MCF 10A (cell line): ENCODE measurements at regions not wholly inside any gene's neighbourhood (a gene's known extent, or its start where the extent isn't known, plus 50 kb on each side); places are given as distances from the start of the nearest gene placed in this dataset.
"Not testable (repeated sequence)": the region's sequence is repeated elsewhere in the genome, so short reads cannot be mapped to it uniquely, and the experiment has no call there.

Experiments
- BruUV-seq: library from RNA; stranded (reverse); fragments of 400-500 nt; replicated peaks from 2 replicates; lab custom pipeline; 2021; lab: Mats Ljungman, UMichigan
- CTCF ChIA-PET: fragments of 300-600 bp; sonication (Branson Sonifier 250); formaldehyde crosslinking; extraction: SDS; loops from one replicate; lab custom pipeline; 2021; ENCODE audit warnings: antibody characterized with exemption, inconsistent platforms; lab: Yijun Ruan, JAX
- POLR2A ChIA-PET: fragments of 300-600, 350-650 bp; sonication (Branson Sonifier 250); formaldehyde crosslinking; extraction: SDS; loops from one replicate; lab custom pipeline; 2020; ENCODE audit warnings: antibody characterized with exemption, inconsistent platforms; lab: Yijun Ruan, JAX
- DNase-seq: peaks from one replicate; pipeline ENCODE4 v3.0.0-alpha.2; 2018; ENCODE audit not compliant: unreplicated experiment
- H3K27ac Mint-ChIP-seq: one replicate; pipeline ENCODE4 v1.8.0; 2022; ENCODE audit warnings: mild to moderate bottlenecking, low read depth, mixed read lengths; ENCODE audit not compliant: unreplicated experiment
- H3K27me3 Mint-ChIP-seq: one replicate; pipeline ENCODE4 v1.8.0; 2022; ENCODE audit warnings: mixed read lengths; ENCODE audit not compliant: insufficient read depth, unreplicated experiment
- H3K36me3 Mint-ChIP-seq: one replicate; pipeline ENCODE4 v1.8.0; 2022; ENCODE audit warnings: mild to moderate bottlenecking, moderate library complexity, mixed read lengths; ENCODE audit not compliant: insufficient read depth, unreplicated experiment
- H3K4me1 Mint-ChIP-seq: one replicate; pipeline ENCODE4 v1.8.0; 2022; ENCODE audit warnings: mixed read lengths; ENCODE audit not compliant: insufficient read depth, unreplicated experiment
- H3K4me3 Mint-ChIP-seq: one replicate; pipeline ENCODE4 v1.8.0; 2022; ENCODE audit warnings: mild to moderate bottlenecking, moderate library complexity, mixed read lengths; ENCODE audit not compliant: unreplicated experiment
- H3K9me3 Mint-ChIP-seq: one replicate; pipeline ENCODE4 v1.8.0; 2022; ENCODE audit warnings: mixed read lengths; ENCODE audit not compliant: unreplicated experiment
- CTCF ChIP-seq: fragments of 200-600 bp; IDR thresholded peaks from one replicate; pipeline ENCODE4 v1.8.0; 2022; ENCODE audit warnings: antibody characterized with exemption, mild to moderate bottlenecking; ENCODE audit not compliant: unreplicated experiment
- intact Hi-C: fragments of 100-400 bp; cut with micrococcal nuclease; formaldehyde crosslinking; loops from 2 replicates; pipeline ENCODE4 v1.14.1; 2022

GRCh38 chr2:58476556-58476955 lies 235.4 kb upstream of the FANCL start:
- no peaks in the 10 kb centered on the region for H3K36me3 Mint-ChIP-seq
- no TSS peak for BruUV-seq
- intact Hi-C loops, result no loop called here
- no peaks in the 10 kb centered on the region for H3K9me3 Mint-ChIP-seq
- TF ChIP-seq CTCF, result no peak
- H3K4me1 Mint-ChIP-seq, result no peaks in the 10 kb centered on the region
- H3K4me3 Mint-ChIP-seq, result no peak overlapping the region
- CTCF ChIA-PET, result no interaction called here
- POLR2A ChIA-PET, result interaction anchor here (0.8 kb wide), 1 partner anchor 15 kb away, joined by 3 read pairs; no protein-coding TSS in a partner anchor
- DNase-seq, result no peak
- no peaks in the 10 kb centered on the region for H3K27me3 Mint-ChIP-seq
- no peak overlapping the region for H3K27ac Mint-ChIP-seq

DNA sequence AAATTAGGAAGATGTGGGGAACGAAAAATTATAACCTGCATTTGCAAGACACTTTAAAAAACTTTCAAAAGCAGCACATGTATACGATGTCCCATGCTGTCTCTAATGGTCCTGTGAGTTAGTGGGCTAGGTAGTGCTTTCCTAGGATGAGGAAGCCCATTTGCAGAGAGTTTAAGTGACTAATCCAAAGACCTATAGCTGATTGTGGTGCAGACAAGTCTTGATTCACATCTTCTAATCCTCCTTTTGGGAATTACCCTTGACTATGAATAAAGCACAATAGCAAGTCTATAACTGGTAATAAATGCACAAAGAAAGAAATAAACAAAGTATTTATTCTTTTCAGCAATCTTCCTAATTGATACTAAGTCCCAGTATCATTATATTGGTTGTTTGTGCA lies 234.6 kb upstream of the FANCL start:
- no TSS peak for BruUV-seq
- ChIA-PET POLR2A (no interaction called here), CTCF (no interaction called here)
- no peaks in the 10 kb centered on the region for H3K36me3 Mint-ChIP-seq
- H3K4me1 Mint-ChIP-seq, result no peaks in the 10 kb centered on the region
- TF ChIP-seq CTCF, result no peak
- no peaks in the 10 kb centered on the region for H3K27me3 Mint-ChIP-seq
- DNase-seq, result no peak
- H3K4me3 Mint-ChIP-seq, result no peak overlapping the region
- no peak overlapping the region for H3K27ac Mint-ChIP-seq
- intact Hi-C loops, result no loop called here
- H3K9me3 Mint-ChIP-seq, result no peaks in the 10 kb centered on the region

- Mint-ChIP-seq H3K36me3 (no peaks in the 10 kb centered on the region), H3K27ac (no peak overlapping the region), H3K4me1 (no peaks in the 10 kb centered on the region), H3K4me3 (no peak overlapping the region), H3K27me3 (no peaks in the 10 kb centered on the region), H3K9me3 (no peaks in the 10 kb centered on the region)
- TF ChIP-seq CTCF, result no peak
- no TSS peak for BruUV-seq
- CTCF ChIA-PET, result no interaction called here
- intact Hi-C loops, result no loop called here
- DNase-seq, result no peak
- POLR2A ChIA-PET, result no interaction called here
These were observed 232.0 kb upstream of the FANCL start for GRCh38 chr2:58473165-58473564.

GRCh38 chr2:58466804-58467203 lies 225.7 kb upstream of the FANCL start:
- no peak overlapping the region for H3K4me3 Mint-ChIP-seq
- BruUV-seq, result no TSS peak
- no peaks in the 10 kb centered on the region for H3K4me1 Mint-ChIP-seq
- no peak for TF ChIP-seq CTCF
- intact Hi-C loops, result no loop called here
- H3K36me3 Mint-ChIP-seq, result no peaks in the 10 kb centered on the region
- H3K27ac Mint-ChIP-seq, result no peak overlapping the region
- H3K27me3 Mint-ChIP-seq, result no peaks in the 10 kb centered on the region
- CTCF ChIA-PET, result interaction anchor here (0.7 to 1.2 kb wide), 2 partner anchors 17 to 746 kb away, joined by 3 to 4 read pairs; no protein-coding TSS in a partner anchor
- POLR2A ChIA-PET, result no interaction called here
- no peak for DNase-seq
- no peaks in the 10 kb centered on the region for H3K9me3 Mint-ChIP-seq

- H3K4me1 Mint-ChIP-seq, H3K27me3 Mint-ChIP-seq, BruUV-seq, H3K27ac Mint-ChIP-seq, H3K36me3 Mint-ChIP-seq, intact Hi-C loops, DNase-seq, H3K4me3 Mint-ChIP-seq, H3K9me3 Mint-ChIP-seq: not testable (repeated sequence)
- ChIA-PET CTCF (interaction anchor here (0.7 to 1.2 kb wide), 2 partner anchors 16 to 745 kb away, joined by 3 to 4 read pairs; no protein-coding TSS in a partner anchor), POLR2A (interaction anchor here (1.2 kb wide), 1 partner anchor 9 kb away, joined by 3 read pairs; no protein-coding TSS in a partner anchor)
These were observed 224.9 kb upstream of the FANCL start for GRCh38 chr2:58466021-58466420.
